GM12864 (cell line): ENCODE measurements at regions not wholly inside any gene's neighbourhood (a gene's known extent, or its start where the extent isn't known, plus 50 kb on each side); places are given as distances from the start of the nearest gene placed in this dataset.
"Not testable (repeated sequence)": the region's sequence is repeated elsewhere in the genome, so short reads cannot be mapped to it uniquely, and the experiment has no call there.

Source experiments
- DNase-seq: peaks from one replicate; pipeline ENCODE4 v3.0.0-alpha.2; 2011; ENCODE audit warnings: low read depth
- H3K4me3 ChIP-seq: 2 replicates; pipeline ENCODE4 v1.5.1; 2011; ENCODE audit warnings: mild to moderate bottlenecking, low read depth, low read length, control low read depth
- TF ChIP-seq, protein P1 (sequence below): IDR thresholded peaks from 2 replicates; pipeline ENCODE4 v1.5.1; 2011; ENCODE audit warnings: low read depth, mild to moderate bottlenecking, moderate library complexity, low read length, control low read depth, inconsistent platforms; ENCODE audit errors: missing control alignments

DNA sequence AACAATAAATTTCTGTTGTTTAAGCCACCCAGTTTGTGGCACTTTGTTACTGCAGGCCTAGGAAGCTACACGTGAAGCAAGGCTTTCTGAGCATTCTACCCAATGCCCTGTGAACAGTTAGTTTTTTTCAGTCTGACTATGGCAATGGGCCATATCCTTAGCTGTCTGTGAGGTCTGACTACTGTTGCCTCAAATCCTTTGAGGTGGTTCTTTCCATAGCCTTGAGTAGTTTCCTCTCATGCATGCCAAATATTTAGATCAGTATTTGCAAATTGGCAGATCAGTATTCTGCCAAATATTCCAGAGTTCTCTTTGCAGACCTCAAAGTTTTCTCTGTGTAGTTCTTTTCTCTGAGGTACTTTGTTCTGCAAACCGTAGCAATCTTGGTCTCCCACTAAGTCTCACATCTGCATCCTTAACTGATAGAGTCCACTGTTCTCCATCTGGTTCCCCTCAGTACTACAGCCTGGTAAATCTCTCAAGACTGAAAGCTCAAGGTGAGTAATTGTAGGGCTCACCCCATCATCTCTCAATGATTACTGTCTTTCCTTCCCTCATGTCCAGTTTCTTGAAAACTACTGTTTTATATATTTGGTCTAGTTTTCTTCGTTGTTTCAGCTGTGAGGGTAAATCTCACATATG lies 984.9 kb upstream of the INTU start:
- no peak for DNase-seq
- TF ChIP-seq, protein P1, sequence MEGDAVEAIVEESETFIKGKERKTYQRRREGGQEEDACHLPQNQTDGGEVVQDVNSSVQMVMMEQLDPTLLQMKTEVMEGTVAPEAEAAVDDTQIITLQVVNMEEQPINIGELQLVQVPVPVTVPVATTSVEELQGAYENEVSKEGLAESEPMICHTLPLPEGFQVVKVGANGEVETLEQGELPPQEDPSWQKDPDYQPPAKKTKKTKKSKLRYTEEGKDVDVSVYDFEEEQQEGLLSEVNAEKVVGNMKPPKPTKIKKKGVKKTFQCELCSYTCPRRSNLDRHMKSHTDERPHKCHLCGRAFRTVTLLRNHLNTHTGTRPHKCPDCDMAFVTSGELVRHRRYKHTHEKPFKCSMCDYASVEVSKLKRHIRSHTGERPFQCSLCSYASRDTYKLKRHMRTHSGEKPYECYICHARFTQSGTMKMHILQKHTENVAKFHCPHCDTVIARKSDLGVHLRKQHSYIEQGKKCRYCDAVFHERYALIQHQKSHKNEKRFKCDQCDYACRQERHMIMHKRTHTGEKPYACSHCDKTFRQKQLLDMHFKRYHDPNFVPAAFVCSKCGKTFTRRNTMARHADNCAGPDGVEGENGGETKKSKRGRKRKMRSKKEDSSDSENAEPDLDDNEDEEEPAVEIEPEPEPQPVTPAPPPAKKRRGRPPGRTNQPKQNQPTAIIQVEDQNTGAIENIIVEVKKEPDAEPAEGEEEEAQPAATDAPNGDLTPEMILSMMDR: no peak

DNA sequence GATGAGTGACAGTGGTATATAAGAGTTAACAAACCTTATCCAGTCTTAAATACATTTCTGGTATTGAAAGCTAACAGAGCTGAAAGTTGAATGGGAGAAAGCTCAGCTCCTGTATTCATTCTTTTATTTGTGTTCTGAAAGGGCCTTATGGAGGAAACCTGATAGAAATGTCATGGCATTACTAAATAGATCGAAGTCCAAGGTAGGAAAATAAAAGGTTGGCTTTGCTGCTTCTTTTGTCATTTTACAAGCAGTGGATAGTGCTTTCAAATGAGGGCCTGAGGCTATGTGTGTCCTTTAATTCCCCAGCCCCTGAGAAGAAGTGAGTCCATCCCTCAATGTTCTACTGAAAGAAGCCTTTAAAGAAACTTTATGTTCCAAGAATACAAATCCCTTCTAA lies 974.3 kb upstream of the INTU start:
- no peak for DNase-seq
- no peak overlapping the region for H3K4me3 ChIP-seq
- TF ChIP-seq, protein P1: no peak

More for the DNA sequence above, 984.9 kb upstream of the INTU start:
- no peak overlapping the region for H3K4me3 ChIP-seq

DNA sequence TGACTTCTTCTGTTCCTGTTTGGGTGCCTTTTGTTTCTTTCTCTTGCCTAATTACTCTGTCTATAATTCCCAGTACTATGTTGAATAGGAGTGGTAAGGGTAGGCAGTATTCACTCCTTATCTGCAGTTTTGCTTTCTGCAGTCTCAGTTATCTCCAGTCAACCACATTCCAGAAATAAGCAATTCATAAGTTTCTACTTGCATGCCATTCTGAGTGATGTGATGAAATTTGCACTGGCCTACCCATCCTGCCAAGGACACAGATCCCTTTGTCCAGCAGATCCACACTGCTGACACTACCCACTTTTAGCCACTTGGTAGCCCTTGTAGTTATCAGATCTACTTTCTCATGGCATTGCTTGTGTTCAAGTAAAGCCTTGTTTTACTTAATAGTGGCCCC lies 971.6 kb upstream of the INTU start:
- TF ChIP-seq, protein P1: no peak
- no peak for DNase-seq
- H3K4me3 ChIP-seq: no peak overlapping the region

DNA sequence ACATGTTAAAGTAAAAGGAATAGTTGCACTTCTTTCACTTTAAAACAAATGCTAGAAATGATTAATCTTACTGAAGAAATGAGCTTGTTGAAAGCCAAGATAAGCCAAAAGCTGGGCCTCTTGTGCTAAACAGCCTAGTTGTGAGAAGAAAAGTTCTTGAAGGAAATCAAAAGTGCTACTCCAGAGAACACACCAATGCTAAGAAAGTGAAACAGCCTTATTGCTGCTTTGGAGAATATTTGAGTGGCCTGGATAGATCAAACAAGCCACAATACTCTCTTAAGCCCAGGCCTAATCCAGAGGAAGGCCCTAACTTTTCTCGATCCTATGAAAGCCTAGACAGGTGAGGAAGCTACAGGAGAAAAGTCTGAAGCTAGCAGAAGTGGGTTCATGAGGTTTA lies 967.9 kb upstream of the INTU start:
- no peak for DNase-seq
- TF ChIP-seq, protein P1: no peak

DNA sequence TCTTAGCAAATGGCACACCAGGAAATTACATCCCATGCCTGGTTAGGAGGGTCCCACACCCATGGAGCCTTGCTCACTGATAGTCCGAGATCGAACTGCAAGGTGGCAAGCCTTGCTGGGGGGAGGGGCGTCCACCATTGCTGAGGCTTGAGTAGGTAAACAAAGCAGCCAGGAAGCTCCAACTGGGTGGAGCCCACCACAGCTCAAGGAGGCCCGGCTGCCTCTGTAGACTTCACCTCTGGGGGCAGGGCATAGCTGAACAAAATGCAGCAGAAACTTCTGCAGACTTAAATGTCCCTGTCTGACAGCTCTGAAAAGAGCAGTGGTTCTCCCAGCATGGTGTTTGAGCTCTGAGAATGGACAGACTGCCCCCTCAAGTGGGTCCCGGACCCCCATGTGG lies 962.7 kb upstream of the INTU start:
- not testable (repeated sequence) for DNase-seq, H3K4me3 ChIP-seq

More for the DNA sequence above, 967.9 kb upstream of the INTU start:
- H3K4me3 ChIP-seq: no peak overlapping the region

DNA sequence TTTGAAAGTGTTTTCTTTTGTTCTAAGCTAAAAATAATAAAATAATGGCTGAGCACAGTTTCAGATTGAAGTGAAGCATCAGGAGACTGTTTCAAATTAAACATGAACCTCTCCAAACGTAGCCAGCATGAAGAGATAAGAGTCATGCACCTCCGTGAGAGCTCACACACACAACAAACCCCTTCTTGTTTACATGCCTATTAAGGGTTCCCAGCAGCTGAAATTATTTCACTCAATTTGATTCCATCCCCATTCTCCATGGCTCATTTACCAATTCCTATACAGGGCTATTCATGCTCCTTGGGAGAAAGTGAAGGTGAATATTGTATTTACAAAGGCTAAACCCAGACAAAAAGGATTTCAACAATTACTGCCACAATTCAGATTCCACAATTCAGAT lies 954.1 kb upstream of the INTU start:
- no peak overlapping the region for H3K4me3 ChIP-seq
- no peak for DNase-seq
- TF ChIP-seq, protein P1: no peak

DNA sequence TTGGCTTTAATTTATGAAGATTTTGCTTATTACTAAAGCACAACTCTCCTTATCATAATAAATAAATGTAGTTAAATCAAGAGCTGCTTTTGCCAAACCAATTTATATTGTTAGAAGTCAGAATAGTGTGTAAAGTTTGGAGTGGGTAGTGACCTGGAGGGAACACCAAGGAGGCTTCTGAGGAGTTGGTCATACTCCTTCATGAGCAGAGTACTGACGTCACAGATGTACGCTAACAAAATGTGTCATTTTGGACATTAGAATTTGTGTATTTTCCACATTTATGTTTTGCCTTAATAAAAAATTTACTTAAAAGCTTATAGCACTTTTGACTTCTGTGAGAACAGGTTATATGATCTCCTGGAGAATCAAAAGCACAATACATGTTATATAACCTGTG lies 953.5 kb upstream of the INTU start:
- H3K4me3 ChIP-seq: no peak overlapping the region
- TF ChIP-seq, protein P1: no peak
- DNase-seq: no peak
